ENCODE measurements at regions not wholly inside any gene's neighbourhood (a gene's known extent, or its start where the extent isn't known, plus 50 kb on each side); places are given as distances from the start of the nearest gene placed in this dataset.

- TF ChIP-seq CTCF (IDR thresholded peaks at IDR 0.05; ENCODE audit: insufficient read depth, low read length, poor library complexity, severe bottlenecking) (no peak), EZH2phosphoT487 (conservative IDR thresholded peaks at IDR 0.05; ENCODE audit: low read length) (no peak)
Measured at GRCh38 chr12:126434412-126434985, 1369.3 kb downstream of the AACS start.
